Skeletal muscle tissue (tissue), 3 donors: ENCODE measurements at regions not wholly inside any gene's neighbourhood (a gene's known extent, or its start where the extent isn't known, plus 50 kb on each side); places are given as distances from the start of the nearest gene placed in this dataset.

Experiments
- H3K27ac ChIP-seq: one replicate; pipeline ENCODE4 v1.7.0; 2013; ENCODE audit warnings: mild to moderate bottlenecking, low read depth, low read length, inconsistent platforms
- H3K27me3 ChIP-seq, 3 donors: one replicate each; pipeline ENCODE4 v1.7.0; 2013; ENCODE audit warnings: low read length in 3 of 3; ENCODE audit not compliant: control insufficient read depth in 3 of 3, insufficient read depth in 3 of 3
- H3K36me3 ChIP-seq, 3 donors: one replicate each; pipeline ENCODE4 v1.7.0; 2013; ENCODE audit warnings: low read length in 3 of 3; ENCODE audit not compliant: control insufficient read depth in 3 of 3, insufficient read depth in 3 of 3
- H3K4me1 ChIP-seq, 3 donors: one replicate each; pipeline ENCODE4 v1.7.0; 2013; ENCODE audit warnings: low read length in 3 of 3, mild to moderate bottlenecking in 3 of 3; ENCODE audit not compliant: control insufficient read depth in 3 of 3, insufficient read depth in 3 of 3
- H3K4me3 ChIP-seq, 3 donors: one replicate each; pipeline ENCODE4 v1.7.0; 2013; ENCODE audit warnings: low read length in 3 of 3
- H3K9ac ChIP-seq, 3 donors: one replicate each; pipeline ENCODE4 v1.7.0; 2013; ENCODE audit warnings: low read length in 3 of 3, mild to moderate bottlenecking in 3 of 3, moderate library complexity in 2 of 3, low read depth in 1 of 3
- H3K9me3 ChIP-seq, 3 donors: one replicate each; pipeline ENCODE4 v1.7.0; 2013; ENCODE audit warnings: low read length in 3 of 3; ENCODE audit not compliant: control insufficient read depth in 3 of 3
- donor health status: Osteomylitis.

- H3K4me3 ChIP-seq = no peak overlapping the region
- H3K9ac ChIP-seq = no peak overlapping the region
- no peak overlapping the region for H3K27ac ChIP-seq
- H3K36me3 ChIP-seq = no peaks in the 10 kb centered on the region
- H3K27me3 ChIP-seq = no peaks in the 10 kb centered on the region
- H3K4me1 ChIP-seq = peaks cover 0 to 8% (median 2%) of the 10 kb centered on the region in 3 donors
- no peaks in the 10 kb centered on the region for H3K9me3 ChIP-seq
Measured at GRCh38 chr2:136383167-136383566, 265.2 kb upstream of the CXCR4 start.

- Histone ChIP-seq H3K9ac (no peak overlapping the region), H3K36me3 (no peaks in the 10 kb centered on the region), H3K27ac (no peak overlapping the region), H3K4me3 (no peak overlapping the region), H3K27me3 (no peaks in the 10 kb centered on the region), H3K4me1 (peaks cover 0 to 8% (median 2%) of the 10 kb centered on the region in 3 donors), H3K9me3 (no peaks in the 10 kb centered on the region)
Measured at GRCh38 chr2:136381722-136382633, 264.0 kb upstream of the CXCR4 start.

GRCh38 chr2:136381245-136381644, 263.3 kb upstream of the CXCR4 start:
- H3K27me3 ChIP-seq = no peaks in the 10 kb centered on the region
- no peak overlapping the region for H3K4me3 ChIP-seq
- H3K9ac ChIP-seq = no peak overlapping the region
- H3K36me3 ChIP-seq = no peaks in the 10 kb centered on the region
- H3K9me3 ChIP-seq = no peaks in the 10 kb centered on the region
- H3K27ac ChIP-seq = no peak overlapping the region
- H3K4me1 ChIP-seq = peaks cover 4 to 8% (median 6%) of the 10 kb centered on the region in 3 donors

GRCh38 chr2:136378712-136379595, 261.0 kb upstream of the CXCR4 start:
- no peaks in the 10 kb centered on the region for H3K9me3 ChIP-seq
- H3K4me3 ChIP-seq = no peak overlapping the region
- no peaks in the 10 kb centered on the region for H3K27me3 ChIP-seq
- no peak overlapping the region for H3K9ac ChIP-seq
- no peak overlapping the region for H3K27ac ChIP-seq
- H3K36me3 ChIP-seq = no peaks in the 10 kb centered on the region
- H3K4me1 ChIP-seq = peaks cover 4 to 8% (median 4%) of the 10 kb centered on the region in 3 donors

- peaks cover 4 to 8% (median 4%) of the 10 kb centered on the region in 3 donors for H3K4me1 ChIP-seq
- H3K27me3 ChIP-seq = no peaks in the 10 kb centered on the region
- H3K36me3 ChIP-seq = no peaks in the 10 kb centered on the region
- H3K4me3 ChIP-seq = no peak overlapping the region
- H3K9me3 ChIP-seq = no peaks in the 10 kb centered on the region
- H3K27ac ChIP-seq = no peak overlapping the region
- H3K9ac ChIP-seq = no peak overlapping the region
Measured at GRCh38 chr2:136377423-136378382, 259.8 kb upstream of the CXCR4 start.

GRCh38 chr2:136376798-136377211, 258.9 kb upstream of the CXCR4 start:
- no peak overlapping the region for H3K9ac ChIP-seq
- H3K9me3 ChIP-seq = no peaks in the 10 kb centered on the region
- no peaks in the 10 kb centered on the region for H3K36me3 ChIP-seq
- H3K27me3 ChIP-seq = no peaks in the 10 kb centered on the region
- H3K27ac ChIP-seq = no peak overlapping the region
- no peak overlapping the region for H3K4me3 ChIP-seq
- peaks cover 0 to 4% (median 4%) of the 10 kb centered on the region in 3 donors for H3K4me1 ChIP-seq

GRCh38 chr2:136376211-136376610, 258.3 kb upstream of the CXCR4 start:
- Histone ChIP-seq H3K9me3 (no peaks in the 10 kb centered on the region), H3K4me1 (peaks cover 0 to 4% (median 4%) of the 10 kb centered on the region in 3 donors), H3K27ac (no peak overlapping the region), H3K36me3 (no peaks in the 10 kb centered on the region), H3K9ac (no peak overlapping the region), H3K4me3 (no peak overlapping the region), H3K27me3 (no peaks in the 10 kb centered on the region)

- no peaks in the 10 kb centered on the region for H3K36me3 ChIP-seq
- no peaks in the 10 kb centered on the region for H3K9me3 ChIP-seq
- no peaks in the 10 kb centered on the region for H3K27me3 ChIP-seq
- H3K9ac ChIP-seq = no peak overlapping the region
- no peak overlapping the region for H3K4me3 ChIP-seq
- peaks cover 0 to 4% (median 4%) of the 10 kb centered on the region in 3 donors for H3K4me1 ChIP-seq
- no peak overlapping the region for H3K27ac ChIP-seq
Measured at GRCh38 chr2:136375017-136375901, 257.3 kb upstream of the CXCR4 start.
